NCI-H146 (cell line): ENCODE measurements at regions not wholly inside any gene's neighbourhood (a gene's known extent, or its start where the extent isn't known, plus 50 kb on each side); places are given as distances from the start of the nearest gene placed in this dataset.
"Not testable (repeated sequence)": the region's sequence is repeated elsewhere in the genome, so short reads cannot be mapped to it uniquely, and the experiment has no call there.

Source experiments
- DNase-seq: peaks from one replicate; lab custom pipeline; 2025; lab: John Stamatoyannopoulos, UW

- no peak for DNase-seq
These were observed 317.7 kb upstream of the LRFN5 start for GRCh38 chr14:41289025-41289424.

DNA sequence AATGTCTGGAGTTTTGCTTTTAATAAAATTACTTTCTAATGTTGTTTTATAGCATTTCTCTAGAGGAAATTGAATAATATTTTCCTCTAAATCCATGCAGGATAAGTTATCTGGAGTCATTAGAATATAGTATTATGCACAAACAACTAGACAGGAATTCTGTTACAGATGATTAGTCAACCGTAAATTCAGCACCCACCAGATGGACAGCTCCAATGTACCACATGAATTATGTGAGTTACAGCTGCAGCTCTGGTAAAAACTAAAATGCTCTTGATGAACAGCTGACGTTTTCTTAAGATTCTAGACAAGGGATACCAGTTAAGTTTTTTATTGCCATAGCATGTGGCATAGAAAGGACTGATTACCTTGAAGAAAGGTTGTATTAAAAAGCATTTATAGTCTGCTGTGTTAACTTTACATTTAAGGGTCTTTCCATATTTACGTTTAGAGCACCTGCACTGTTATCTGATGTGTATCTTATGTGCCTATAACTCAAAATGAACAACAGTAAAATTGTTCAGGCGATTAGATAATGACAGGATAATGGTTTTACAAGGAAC is 321.4 kb upstream of the LRFN5 start:
- DNase-seq: peak; percentile 80

- peak; percentile 25 for DNase-seq
These were observed 325.9 kb upstream of the LRFN5 start for GRCh38 chr14:41280745-41281144.

DNA sequence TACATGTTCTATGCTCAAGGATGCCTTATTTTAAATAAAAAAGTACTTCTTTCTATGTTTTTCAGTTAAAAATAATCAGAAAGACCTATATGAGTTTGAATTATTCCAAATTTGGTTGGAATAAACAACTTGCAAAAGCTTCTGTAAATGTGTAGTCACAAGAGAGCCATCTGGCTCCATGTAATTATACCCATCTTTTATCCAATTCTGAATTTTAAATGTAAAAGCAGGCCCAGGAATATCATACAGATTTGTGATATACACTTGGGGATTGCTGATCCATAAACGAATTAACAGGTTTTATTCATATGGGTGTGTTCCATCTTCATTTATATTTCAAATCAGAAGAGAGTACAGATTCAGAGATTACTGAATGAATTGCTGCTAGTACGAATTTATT is 329.2 kb upstream of the LRFN5 start:
- no peak for DNase-seq

DNA sequence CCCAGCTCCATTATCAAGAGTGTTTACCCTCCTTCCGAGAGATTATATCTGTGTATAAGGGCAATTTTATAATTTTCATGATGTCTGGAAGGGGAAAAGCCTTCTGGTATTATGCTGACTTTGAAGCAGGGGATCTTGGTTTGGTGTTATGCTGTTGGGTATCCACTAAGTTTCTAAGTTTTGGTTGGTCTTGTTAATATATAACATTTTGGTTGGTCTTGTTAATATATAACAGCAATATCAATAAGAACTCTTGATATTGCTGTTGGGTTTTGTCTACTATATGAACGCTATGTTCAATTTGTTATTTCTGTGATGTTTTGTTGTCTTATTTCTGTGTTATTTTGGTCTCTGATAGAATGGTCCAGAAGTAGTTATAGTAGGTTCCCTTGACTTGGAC is 349.2 kb upstream of the LRFN5 start:
- no peak for DNase-seq

GRCh38 chr14:41235466-41235865 is 371.2 kb upstream of the LRFN5 start:
- no peak for DNase-seq

DNA sequence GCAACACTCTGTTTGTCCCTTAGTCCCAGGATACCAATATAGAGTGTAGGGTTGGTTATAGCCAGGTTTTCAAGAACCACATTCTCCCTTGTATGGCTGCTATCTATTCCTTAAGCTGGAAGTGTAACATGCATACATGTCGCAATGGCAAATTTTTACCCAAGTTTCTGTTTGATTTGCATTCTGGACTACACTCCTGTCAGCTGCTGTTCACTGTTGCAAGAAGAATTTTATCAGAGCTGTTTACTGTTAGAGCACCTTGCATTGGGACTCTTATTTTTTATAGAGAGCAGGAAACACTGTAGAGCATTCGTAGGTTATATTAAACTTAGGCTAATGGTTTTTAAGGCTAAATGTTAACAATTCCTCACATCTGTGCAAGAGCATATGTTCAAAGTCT is 376.0 kb upstream of the LRFN5 start:
- DNase-seq: no peak

- no peak for DNase-seq
These were observed 376.9 kb upstream of the LRFN5 start for GRCh38 chr14:41229824-41230223.

GRCh38 chr14:41225433-41225832 is 381.2 kb upstream of the LRFN5 start:
- DNase-seq: no peak

GRCh38 chr14:41222581-41222980 is 384.1 kb upstream of the LRFN5 start:
- no peak for DNase-seq

GRCh38 chr14:41214978-41215377 is 391.7 kb upstream of the LRFN5 start:
- not testable (repeated sequence) for DNase-seq

- no peak for DNase-seq
These were observed 405.0 kb upstream of the LRFN5 start for GRCh38 chr14:41201696-41202095.

DNA sequence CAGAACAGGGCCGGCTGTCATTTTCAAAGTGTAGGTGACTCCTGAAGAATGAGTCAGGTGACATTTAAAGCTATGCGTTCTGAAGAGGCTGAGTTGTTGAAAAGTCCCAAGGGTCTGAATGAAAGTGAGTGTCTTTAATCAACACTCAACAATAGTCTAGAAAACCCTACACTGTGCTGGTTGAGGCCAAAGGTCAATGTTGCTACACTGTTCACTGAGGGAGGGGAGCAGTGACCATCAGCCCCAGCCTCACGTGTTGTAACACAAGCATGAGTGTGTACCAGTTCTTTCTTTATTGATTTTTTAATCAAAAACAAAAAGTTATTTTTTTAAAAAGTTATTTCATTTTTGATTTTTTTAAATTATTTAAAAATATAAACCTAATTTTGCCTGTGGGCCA is 418.8 kb upstream of the LRFN5 start:
- no peak for DNase-seq

GRCh38 chr14:41171045-41171444 is 435.6 kb upstream of the LRFN5 start:
- DNase-seq: no peak

DNA sequence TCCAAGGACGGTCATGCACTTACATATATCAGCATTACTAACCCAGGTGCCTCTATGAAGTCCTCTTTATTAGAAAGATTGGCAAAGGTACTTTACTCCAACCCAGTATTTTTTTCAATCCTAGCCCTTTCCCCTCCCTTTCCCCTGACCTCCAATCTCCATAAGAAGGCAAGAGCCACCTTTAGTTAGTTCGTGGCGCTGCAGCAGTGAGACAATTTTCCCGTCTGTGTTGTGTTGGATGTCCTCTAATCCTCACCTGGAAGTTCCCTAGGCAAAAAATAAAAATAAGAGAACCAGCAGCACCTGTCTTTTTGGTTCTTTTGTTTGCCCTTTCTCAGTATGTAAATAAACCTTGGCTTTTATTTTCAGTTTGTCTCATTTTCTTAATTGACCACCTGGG is 439.6 kb upstream of the LRFN5 start:
- peak; percentile 53 for DNase-seq

GRCh38 chr14:41154143-41154807 is 452.4 kb upstream of the LRFN5 start:
- DNase-seq: no peak

DNA sequence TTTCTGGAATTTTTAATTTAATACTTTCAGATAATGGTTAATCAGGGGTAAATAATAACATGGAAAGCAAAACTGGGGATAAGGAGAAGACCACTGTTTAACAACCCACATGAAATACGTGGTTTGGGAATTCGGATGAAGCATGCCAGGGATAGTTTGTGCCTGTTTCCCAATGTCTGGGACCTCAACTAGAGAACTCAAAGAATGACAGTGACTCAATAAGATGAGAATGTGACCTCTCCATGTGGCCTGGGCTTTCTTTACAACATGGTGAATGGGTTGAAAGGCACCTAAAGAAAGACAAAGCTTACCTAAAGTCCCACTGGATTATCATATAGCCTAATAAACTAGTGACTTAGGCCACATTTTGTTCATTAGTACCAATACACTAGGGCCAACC is 460.3 kb upstream of the LRFN5 start:
- DNase-seq: no peak

GRCh38 chr14:41144370-41144769 is 462.3 kb upstream of the LRFN5 start:
- no peak for DNase-seq

- no peak for DNase-seq
These were observed 468.9 kb upstream of the LRFN5 start for GRCh38 chr14:41137741-41138140.

GRCh38 chr14:41130274-41130673 is 476.4 kb upstream of the LRFN5 start:
- no peak for DNase-seq

DNA sequence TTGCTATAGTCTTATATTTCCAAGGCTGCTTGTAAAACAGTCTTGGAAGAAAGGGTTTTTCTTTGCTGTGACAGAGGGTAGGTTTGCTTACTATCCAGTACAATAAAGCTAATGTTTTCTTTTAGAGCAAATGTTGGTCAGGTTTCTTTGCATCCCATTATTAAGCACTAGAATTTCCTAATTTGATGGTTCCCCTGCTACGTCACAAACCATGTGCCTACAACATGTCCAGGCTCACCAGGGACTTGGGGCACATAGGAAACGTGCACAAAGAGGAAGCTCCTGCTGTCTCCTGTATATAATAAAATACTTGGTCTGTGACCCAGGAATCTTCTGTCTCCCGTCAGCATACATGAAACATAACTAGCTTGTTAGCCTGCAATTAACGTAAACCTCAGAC is 486.3 kb upstream of the LRFN5 start:
- no peak for DNase-seq

GRCh38 chr14:41096131-41096530 is 510.5 kb upstream of the LRFN5 start:
- DNase-seq: no peak

GRCh38 chr14:41087056-41087455 is 519.6 kb upstream of the LRFN5 start:
- DNase-seq: no peak

- DNase-seq: no peak
These were observed 533.1 kb upstream of the LRFN5 start for GRCh38 chr14:41073544-41073943.
